Naive thymus-derived CD4-positive, alpha-beta T cell (primary cell): ENCODE measurements at regions not wholly inside any gene's neighbourhood (a gene's known extent, or its start where the extent isn't known, plus 50 kb on each side); places are given as distances from the start of the nearest gene placed in this dataset.

Experiments used
- ATAC-seq: fragments of 150-1000 bp; cut with Tn5 transposase; 2 replicates; pipeline ENCODE4 v1.10.0; 2021; ENCODE audit warnings: mild to moderate bottlenecking, moderate library complexity
- CTCF ChIA-PET: fragments of 350-600 bp; sonication (Branson Sonifier 250); formaldehyde crosslinking; loops from one replicate; lab custom pipeline; 2021; ENCODE audit warnings: antibody characterized with exemption; lab: Charles Lee
- POLR2A ChIA-PET: fragments of 350-600 bp; sonication (Branson Sonifier 250); formaldehyde crosslinking; loops from one replicate; lab custom pipeline; 2021; ENCODE audit warnings: antibody characterized with exemption, inconsistent platforms; lab: Charles Lee
- DNase-seq, 9 donors: peaks; one replicate each; pipeline versions ENCODE4 v3.0.0 to v3.0.0-alpha.2; 2020 to 2022; ENCODE audit warnings: mixed read lengths in 1 of 9
- H3K27ac ChIP-seq: one replicate; pipeline ENCODE4 v1.7.0; 2013; ENCODE audit warnings: mild to moderate bottlenecking, low read depth, low read length, moderate library complexity
- H3K27me3 ChIP-seq, 2 donors: one replicate each; pipeline ENCODE4 v1.7.0; 2013; ENCODE audit warnings: low read length in 2 of 2, mild to moderate bottlenecking in 2 of 2, moderate library complexity in 2 of 2; ENCODE audit not compliant: control insufficient read depth in 2 of 2, insufficient read depth in 2 of 2
- H3K36me3 ChIP-seq, 3 experiments: 1 replicate in 2 of 3; 2 replicates in 1 of 3; pipeline ENCODE4 v1.7.0; 2013; ENCODE audit warnings: low read length in 3 of 3, mild to moderate bottlenecking in 3 of 3, moderate library complexity in 1 of 3; ENCODE audit not compliant: insufficient read depth in 3 of 3, control insufficient read depth in 2 of 3
- H3K4me1 ChIP-seq, 2 donors: one replicate each; pipeline ENCODE4 v1.7.0; 2013; ENCODE audit warnings: low read length in 2 of 2, mild to moderate bottlenecking in 2 of 2, moderate library complexity in 1 of 2; ENCODE audit not compliant: control insufficient read depth in 2 of 2, insufficient read depth in 2 of 2
- H3K4me3 ChIP-seq: 2 replicates; pipeline ENCODE4 v1.7.0; 2013; ENCODE audit warnings: mild to moderate bottlenecking, low read length
- H3K9me3 ChIP-seq, 3 experiments: 1 replicate in 2 of 3; 2 replicates in 1 of 3; pipeline ENCODE4 v1.7.0; 2013; ENCODE audit warnings: low read length in 3 of 3; ENCODE audit not compliant: control insufficient read depth in 2 of 3
- H3K27ac Mint-ChIP-seq, 9 donors: one replicate each; pipeline ENCODE4 v1.8.0; 2020 to 2022; ENCODE audit warnings: mixed read lengths in 9 of 9, mild to moderate bottlenecking in 8 of 9, moderate library complexity in 5 of 9, inconsistent platforms in 2 of 9
- H3K27me3 Mint-ChIP-seq, 5 donors: one replicate each; pipeline ENCODE4 v1.8.0; 2021 to 2022; ENCODE audit warnings: mixed read lengths in 5 of 5, mild to moderate bottlenecking in 1 of 5
- H3K36me3 Mint-ChIP-seq, 5 donors: one replicate each; pipeline ENCODE4 v1.8.0; 2020 to 2022; ENCODE audit warnings: mixed read lengths in 5 of 5, mild to moderate bottlenecking in 3 of 5, inconsistent platforms in 1 of 5
- H3K4me1 Mint-ChIP-seq, 7 donors: one replicate each; pipeline ENCODE4 v1.8.0; 2020 to 2022; ENCODE audit warnings: mixed read lengths in 7 of 7, mild to moderate bottlenecking in 3 of 7, inconsistent platforms in 1 of 7
- H3K4me3 Mint-ChIP-seq, 10 donors: one replicate each; pipeline ENCODE4 v1.8.0; 2020 to 2022; ENCODE audit warnings: mild to moderate bottlenecking in 10 of 10, mixed read lengths in 10 of 10, moderate library complexity in 6 of 10, inconsistent platforms in 2 of 10
- H3K9me3 Mint-ChIP-seq, 11 donors: one replicate each; pipeline ENCODE4 v1.8.0; 2020 to 2022; ENCODE audit warnings: mixed read lengths in 11 of 11, mild to moderate bottlenecking in 4 of 11, inconsistent platforms in 1 of 11, moderate library complexity in 1 of 11
- intact Hi-C, 2 donors: fragments of 100-400 bp; cut with micrococcal nuclease; formaldehyde crosslinking; loops; one replicate each; pipeline ENCODE4 v1.15.1; 2023

- Histone ChIP-seq H3K27ac (no peak overlapping the region), H3K4me1 (no peaks in the 10 kb centered on the region), H3K9me3 (no peaks in the 10 kb centered on the region), H3K27me3 (no peaks in the 10 kb centered on the region), H3K36me3 (no peaks in the 10 kb centered on the region), H3K4me3 (no peak overlapping the region)
- no peak for ATAC-seq
- Mint-ChIP-seq H3K4me3 (no peak overlapping the region), H3K9me3 (peaks cover 0 to 18% (median 0%) of the 10 kb centered on the region in 11 donors), H3K4me1 (no peaks in the 10 kb centered on the region), H3K27me3 (no peaks in the 10 kb centered on the region), H3K27ac (no peak overlapping the region), H3K36me3 (no peaks in the 10 kb centered on the region)
- ChIA-PET CTCF (no interaction called here), POLR2A (no interaction called here)
- intact Hi-C loops, result no loop called here
- DNase-seq, result no peak
Measured at GRCh38 chr3:148147903-148148302, 549.8 kb upstream of the AGTR1 start.

GRCh38 chr3:148149556-148149955, 548.1 kb upstream of the AGTR1 start:
- Mint-ChIP-seq H3K9me3 (peaks cover 0 to 12% (median 0%) of the 10 kb centered on the region in 11 donors), H3K27me3 (no peaks in the 10 kb centered on the region), H3K4me3 (no peak overlapping the region), H3K36me3 (no peaks in the 10 kb centered on the region), H3K4me1 (no peaks in the 10 kb centered on the region), H3K27ac (no peak overlapping the region)
- Histone ChIP-seq H3K36me3 (no peaks in the 10 kb centered on the region), H3K27me3 (no peaks in the 10 kb centered on the region), H3K27ac (no peak overlapping the region), H3K4me3 (no peak overlapping the region), H3K4me1 (no peaks in the 10 kb centered on the region), H3K9me3 (no peaks in the 10 kb centered on the region)
- ATAC-seq, result no peak
- POLR2A ChIA-PET, result no interaction called here
- CTCF ChIA-PET, result no interaction called here
- intact Hi-C loops, result no loop called here
- DNase-seq, result no peak

DNA sequence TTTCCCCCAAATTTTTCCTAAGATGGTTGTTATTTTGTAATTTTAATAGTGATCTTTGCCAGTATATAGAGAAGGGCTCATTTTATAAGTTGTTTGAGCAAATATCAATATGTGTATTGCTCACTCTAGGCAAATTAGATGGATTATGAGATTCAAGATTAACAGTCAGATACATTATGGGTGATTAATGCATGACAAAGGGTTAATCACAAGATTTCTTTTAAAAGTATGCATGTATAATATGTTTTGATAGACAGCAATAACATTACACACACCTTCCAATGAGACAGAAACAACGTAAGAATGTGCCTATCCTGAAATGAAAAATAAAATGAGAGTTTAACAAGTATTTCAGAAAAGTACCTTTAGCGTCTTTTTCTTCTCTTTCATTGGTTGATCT, 547.6 kb upstream of the AGTR1 start:
- DNase-seq, result no peak
- no peak for ATAC-seq
- no peak overlapping the region for H3K4me3 ChIP-seq
- ChIA-PET POLR2A (no interaction called here), CTCF (no interaction called here)
- H3K36me3 Mint-ChIP-seq, result no peaks in the 10 kb centered on the region
- no peaks in the 10 kb centered on the region for H3K4me1 ChIP-seq
- intact Hi-C loops, result no loop called here
- H3K27ac ChIP-seq, result no peak overlapping the region
- H3K9me3 Mint-ChIP-seq, result peaks cover 0 to 12% (median 0%) of the 10 kb centered on the region in 11 donors
- no peaks in the 10 kb centered on the region for H3K4me1 Mint-ChIP-seq
- no peaks in the 10 kb centered on the region for H3K27me3 Mint-ChIP-seq
- H3K36me3 ChIP-seq, result no peaks in the 10 kb centered on the region
- H3K9me3 ChIP-seq, result no peaks in the 10 kb centered on the region
- H3K27me3 ChIP-seq, result no peaks in the 10 kb centered on the region
- H3K4me3 Mint-ChIP-seq, result no peak overlapping the region
- no peak overlapping the region for H3K27ac Mint-ChIP-seq

GRCh38 chr3:148158210-148158609, 539.5 kb upstream of the AGTR1 start:
- H3K36me3 Mint-ChIP-seq, result no peaks in the 10 kb centered on the region
- no peaks in the 10 kb centered on the region for H3K4me1 ChIP-seq
- intact Hi-C loops, result no loop called here
- H3K36me3 ChIP-seq, result no peaks in the 10 kb centered on the region
- ChIA-PET POLR2A (no interaction called here), CTCF (no interaction called here)
- H3K27me3 Mint-ChIP-seq, result no peaks in the 10 kb centered on the region
- H3K9me3 Mint-ChIP-seq, result peaks cover 0 to 6% (median 0%) of the 10 kb centered on the region in 11 donors
- H3K27me3 ChIP-seq, result no peaks in the 10 kb centered on the region
- no peak overlapping the region for H3K27ac Mint-ChIP-seq
- DNase-seq (no peak), ATAC-seq (no peak)
- no peak overlapping the region for H3K27ac ChIP-seq
- H3K4me3 Mint-ChIP-seq, result no peak overlapping the region
- H3K4me1 Mint-ChIP-seq, result no peaks in the 10 kb centered on the region
- H3K4me3 ChIP-seq, result no peak overlapping the region
- no peaks in the 10 kb centered on the region for H3K9me3 ChIP-seq

- Mint-ChIP-seq H3K4me1 (no peaks in the 10 kb centered on the region), H3K27me3 (no peaks in the 10 kb centered on the region), H3K27ac (no peak overlapping the region), H3K36me3 (no peaks in the 10 kb centered on the region), H3K4me3 (no peak overlapping the region), H3K9me3 (peaks cover 0 to 6% (median 2%) of the 10 kb centered on the region in 11 donors)
- H3K27ac ChIP-seq, result no peak overlapping the region
- DNase-seq (no peak), ATAC-seq (no peak)
- H3K36me3 ChIP-seq, result no peaks in the 10 kb centered on the region
- ChIA-PET POLR2A (no interaction called here), CTCF (no interaction called here)
- H3K4me1 ChIP-seq, result no peaks in the 10 kb centered on the region
- no peak overlapping the region for H3K4me3 ChIP-seq
- H3K9me3 ChIP-seq, result no peaks in the 10 kb centered on the region
- H3K27me3 ChIP-seq, result no peaks in the 10 kb centered on the region
- intact Hi-C loops, result no loop called here
Measured at GRCh38 chr3:148162132-148162531, 535.6 kb upstream of the AGTR1 start.

GRCh38 chr3:148168347-148168746, 529.4 kb upstream of the AGTR1 start:
- H3K4me3 Mint-ChIP-seq, result no peak overlapping the region
- POLR2A ChIA-PET, result no interaction called here
- CTCF ChIA-PET, result no interaction called here
- intact Hi-C loops, result no loop called here
- H3K27me3 Mint-ChIP-seq, result no peaks in the 10 kb centered on the region
- no peaks in the 10 kb centered on the region for H3K4me1 ChIP-seq
- peaks cover 0 to 12% (median 2%) of the 10 kb centered on the region in 11 donors for H3K9me3 Mint-ChIP-seq
- ATAC-seq, result no peak
- H3K27ac ChIP-seq, result no peak overlapping the region
- no peaks in the 10 kb centered on the region for H3K36me3 Mint-ChIP-seq
- no peak overlapping the region for H3K4me3 ChIP-seq
- H3K4me1 Mint-ChIP-seq, result no peaks in the 10 kb centered on the region
- no peak overlapping the region for H3K27ac Mint-ChIP-seq
- no peaks in the 10 kb centered on the region for H3K9me3 ChIP-seq
- no peak for DNase-seq
- H3K36me3 ChIP-seq, result no peaks in the 10 kb centered on the region
- no peaks in the 10 kb centered on the region for H3K27me3 ChIP-seq

- H3K4me3 ChIP-seq, result no peak overlapping the region
- H3K36me3 Mint-ChIP-seq, result no peaks in the 10 kb centered on the region
- no peaks in the 10 kb centered on the region for H3K9me3 ChIP-seq
- DNase-seq, result no peak
- H3K4me1 Mint-ChIP-seq, result no peaks in the 10 kb centered on the region
- no peak overlapping the region for H3K4me3 Mint-ChIP-seq
- ChIA-PET CTCF (no interaction called here), POLR2A (no interaction called here)
- H3K27me3 ChIP-seq, result no peaks in the 10 kb centered on the region
- intact Hi-C loops, result no loop called here
- H3K27ac ChIP-seq, result no peak overlapping the region
- no peaks in the 10 kb centered on the region for H3K36me3 ChIP-seq
- no peak for ATAC-seq
- no peaks in the 10 kb centered on the region for H3K27me3 Mint-ChIP-seq
- H3K27ac Mint-ChIP-seq, result no peak overlapping the region
- H3K9me3 Mint-ChIP-seq, result peaks cover 0 to 6% (median 2%) of the 10 kb centered on the region in 11 donors
- H3K4me1 ChIP-seq, result no peaks in the 10 kb centered on the region
Measured at GRCh38 chr3:148173851-148174250, 523.9 kb upstream of the AGTR1 start.
